H1 (cell line): ENCODE measurements at regions not wholly inside any gene's neighbourhood (a gene's known extent, or its start where the extent isn't known, plus 50 kb on each side); places are given as distances from the start of the nearest gene placed in this dataset.

Source experiments
- CTCF ChIA-PET: fragments of 300-600 bp; sonication (Branson Sonifier 250); formaldehyde crosslinking; loops from one replicate; lab custom pipeline; 2021; ENCODE audit not compliant: partially characterized antibody; lab: Charles Lee
- POLR2A ChIA-PET: fragments of 300-600 bp; sonication (Branson Sonifier 250); formaldehyde crosslinking; loops from one replicate; lab custom pipeline; 2021; ENCODE audit warnings: inconsistent platforms; ENCODE audit not compliant: partially characterized antibody; lab: Charles Lee
- DNase-seq, 2 experiments: peaks; one replicate each; pipeline versions ENCODE4 v3.0.0 to v3.0.0-alpha.2; 2010 to 2022; ENCODE audit warnings: low spot score in 2 of 2, low read depth in 1 of 2, mixed read lengths in 1 of 2
- FAIRE-seq: peaks from 2 replicates; lab custom pipeline; 2011; peaks lifted over from hg19 to GRCh38; lab: Jason Lieb, UNC
- H2AFZ ChIP-seq: 2 replicates; pipeline ENCODE4 v1.8.1; 2012; ENCODE audit warnings: low read length, inconsistent platforms
- H2AK5ac ChIP-seq: 2 replicates; pipeline ENCODE4 v1.6.1; 2013; ENCODE audit warnings: low read depth, low read length
- H2BK120ac ChIP-seq: replicated peaks from 2 replicates; pipeline ENCODE3; 2013; ENCODE audit warnings: low read depth, low read length, inconsistent platforms
- H2BK12ac ChIP-seq: 2 replicates; pipeline ENCODE4 v1.6.1; 2013; ENCODE audit warnings: low read depth, low read length
- H2BK15ac ChIP-seq: 2 replicates; pipeline ENCODE4 v1.6.1; 2013; ENCODE audit warnings: low read length
- H2BK20ac ChIP-seq: 2 replicates; pipeline ENCODE4 v1.6.1; 2013; ENCODE audit warnings: low read length
- H2BK5ac ChIP-seq: 2 replicates; pipeline ENCODE4 v1.6.1; 2013; ENCODE audit warnings: low read depth, low read length
- H3K14ac ChIP-seq: 2 replicates; pipeline ENCODE4 v1.6.1; 2013; ENCODE audit warnings: inconsistent platforms; ENCODE audit not compliant: insufficient read length
- H3K18ac ChIP-seq: 2 replicates; pipeline ENCODE4 v1.6.1; 2013; ENCODE audit warnings: low read length; ENCODE audit errors: extremely low read depth
- H3K23ac ChIP-seq: 2 replicates; pipeline ENCODE4 v1.6.1; 2013; ENCODE audit warnings: inconsistent platforms; ENCODE audit not compliant: insufficient read length
- H3K23me2 ChIP-seq: 2 replicates; pipeline ENCODE4 v1.6.1; 2013; ENCODE audit warnings: low read depth, low read length
- H3K27ac ChIP-seq: 2 replicates; pipeline ENCODE4 v1.6.1; 2011; ENCODE audit warnings: low read depth, low read length, inconsistent platforms
- H3K27me3 ChIP-seq, 4 experiments: replicated peaks in 1 of 4; 1 replicate in 1 of 4; 2 replicates in 3 of 4; pipeline versions ENCODE4 v1.6.1 to v1.8.1; 2011 to 2013; ENCODE audit warnings: low read length in 3 of 4, mild to moderate bottlenecking in 3 of 4, inconsistent platforms in 2 of 4, mixed read lengths in 2 of 4, moderate library complexity in 1 of 4; ENCODE audit not compliant: control insufficient read depth in 3 of 4, insufficient read depth in 3 of 4; ENCODE audit errors: extremely low read depth in 1 of 4
- H3K36me3 ChIP-seq, 4 experiments: 2 replicates each; pipeline versions ENCODE4 v1.6.1 to v1.8.1; 2011 to 2013; ENCODE audit warnings: mild to moderate bottlenecking in 4 of 4, low read length in 3 of 4, moderate library complexity in 2 of 4, control low read depth in 1 of 4, inconsistent platforms in 1 of 4; ENCODE audit not compliant: insufficient read depth in 4 of 4, control insufficient read depth in 2 of 4
- H3K4ac ChIP-seq: replicated peaks from 2 replicates; pipeline ENCODE3; 2013; ENCODE audit warnings: low read length, low read depth, mixed read lengths, inconsistent platforms; ENCODE audit not compliant: insufficient read length
- H3K4me1 ChIP-seq, 4 experiments: replicated peaks in 1 of 4; 1 replicate in 1 of 4; 2 replicates in 3 of 4; pipeline versions ENCODE4 v1.6.1 to v1.8.1; 2011 to 2013; ENCODE audit warnings: low read length in 3 of 4, inconsistent platforms in 2 of 4, mixed read lengths in 1 of 4; ENCODE audit not compliant: insufficient read depth in 4 of 4, control insufficient read depth in 3 of 4
- H3K4me2 ChIP-seq, 2 experiments: 2 replicates each; pipeline versions ENCODE4 v1.6.1 to v1.8.1; 2011 to 2013; ENCODE audit warnings: low read depth in 2 of 2, low read length in 2 of 2, control low read depth in 1 of 2, inconsistent platforms in 1 of 2, mild to moderate bottlenecking in 1 of 2; ENCODE audit not compliant: insufficient read depth in 1 of 2
- H3K4me3 ChIP-seq, 4 experiments: fragments of 200-600, 300-600 bp in 1 of 4; sonication (generic), shearing (Covaris generic), sonication (Bioruptor Twin) in 1 of 4; 2 replicates each; pipeline versions ENCODE4 v1.5.1 to v1.8.1; 2011 to 2016; ENCODE audit warnings: low read length in 4 of 4, low read depth in 3 of 4, control low read depth in 2 of 4, inconsistent platforms in 2 of 4, mild to moderate bottlenecking in 2 of 4, mixed read lengths in 1 of 4, moderate library complexity in 1 of 4; ENCODE audit not compliant: insufficient read depth in 2 of 4; ENCODE audit errors: extremely low read depth in 1 of 4
- H3K56ac ChIP-seq: replicated peaks from 2 replicates; pipeline ENCODE3; 2013; ENCODE audit warnings: low read depth, mild to moderate bottlenecking, mixed read lengths, low read length, inconsistent platforms; ENCODE audit not compliant: insufficient read length
- H3K79me1 ChIP-seq: 2 replicates; pipeline ENCODE4 v1.6.1; 2013; ENCODE audit warnings: low read depth, low read length, control low read depth
- H3K79me2 ChIP-seq, 2 experiments: 2 replicates each; pipeline versions ENCODE4 v1.6.1 to v1.8.1; 2012 to 2013; ENCODE audit warnings: low read length in 2 of 2, mild to moderate bottlenecking in 2 of 2, inconsistent platforms in 1 of 2; ENCODE audit not compliant: insufficient read depth in 2 of 2, control insufficient read depth in 1 of 2
- H3K9ac ChIP-seq, 4 experiments: replicated peaks in 1 of 4; 1 replicate in 1 of 4; 2 replicates in 3 of 4; pipeline versions ENCODE4 v1.6.1 to v1.8.1; 2011 to 2013; ENCODE audit warnings: low read depth in 3 of 4, low read length in 3 of 4, control low read depth in 2 of 4, mild to moderate bottlenecking in 2 of 4, moderate library complexity in 2 of 4, inconsistent platforms in 1 of 4; ENCODE audit errors: extremely low read depth in 1 of 4
- H3K9me3 ChIP-seq, 2 experiments: 2 replicates each; pipeline versions ENCODE4 v1.6.1 to v1.8.1; 2012 to 2013; ENCODE audit warnings: mild to moderate bottlenecking in 2 of 2, moderate library complexity in 2 of 2, control low read depth in 1 of 2, inconsistent platforms in 1 of 2, low read depth in 1 of 2, low read length in 1 of 2, mixed read lengths in 1 of 2; ENCODE audit not compliant: insufficient read depth in 2 of 2
- H4K20me1 ChIP-seq, 2 experiments: replicated peaks in 1 of 2; 2 replicates each; pipeline versions ENCODE3 to v1.8.1; 2011 to 2013; ENCODE audit warnings: inconsistent platforms in 2 of 2, low read length in 2 of 2, mild to moderate bottlenecking in 1 of 2; ENCODE audit not compliant: insufficient read depth in 2 of 2, control insufficient read depth in 1 of 2
- H4K5ac ChIP-seq: 2 replicates; pipeline ENCODE4 v1.6.1; 2013; ENCODE audit warnings: low read length, low read depth, mixed read lengths, inconsistent platforms; ENCODE audit not compliant: insufficient read length
- H4K8ac ChIP-seq: 2 replicates; pipeline ENCODE4 v1.8.0; 2013; ENCODE audit warnings: mild to moderate bottlenecking, moderate library complexity, low read length, inconsistent platforms; ENCODE audit not compliant: insufficient read depth; ENCODE audit errors: extremely low read depth
- H4K91ac ChIP-seq: replicated peaks from 2 replicates; pipeline ENCODE3; 2013; ENCODE audit warnings: low read length, mixed read lengths, inconsistent platforms; ENCODE audit not compliant: insufficient read length
- BCL11A ChIP-seq, 2 experiments: IDR thresholded peaks; one replicate each; pipeline ENCODE4 v1.6.1; 2011; ENCODE audit warnings: low read depth in 2 of 2, low read length in 2 of 2, mild to moderate bottlenecking in 2 of 2
- CEBPB ChIP-seq: IDR thresholded peaks from 2 replicates; pipeline ENCODE4 v1.6.1; 2012; ENCODE audit warnings: low read depth, low read length
- CHD2 ChIP-seq: IDR thresholded peaks from 2 replicates; pipeline ENCODE4 v1.6.1; 2012; ENCODE audit warnings: low read length, improper control_type of control experiment
- GABPA ChIP-seq: IDR thresholded peaks from 2 replicates; pipeline ENCODE4 v1.6.1; 2011; ENCODE audit warnings: mild to moderate bottlenecking, low read length, moderate library complexity, borderline replicate concordance; ENCODE audit not compliant: insufficient read depth
- JUN ChIP-seq: IDR thresholded peaks from 2 replicates; pipeline ENCODE4 v1.6.1; 2011; ENCODE audit warnings: low read depth, mild to moderate bottlenecking, improper control_type of control experiment, low read length
- KDM1A ChIP-seq: fragments of 200-600, 300-600 bp; sonication (generic); IDR thresholded peaks from 2 replicates; pipeline ENCODE4 v1.7.1; 2016; ENCODE audit warnings: mild to moderate bottlenecking, low read length, borderline replicate concordance
- KDM5A ChIP-seq: fragments of 200-600 bp; IDR thresholded peaks from 2 replicates; pipeline ENCODE4 v1.7.1; 2012; ENCODE audit warnings: mild to moderate bottlenecking, low read length, inconsistent platforms, mixed read lengths
- POLR2AphosphoS5 ChIP-seq: IDR thresholded peaks from 2 replicates; pipeline ENCODE4 v1.6.1; 2011; ENCODE audit warnings: low read depth, low read length
- RBBP5 ChIP-seq: IDR thresholded peaks from 2 replicates; pipeline ENCODE4 v1.7.1; 2012; ENCODE audit warnings: low read depth, mild to moderate bottlenecking, inconsistent platforms, low read length, moderate library complexity, borderline replicate concordance
- SIRT6 ChIP-seq: IDR thresholded peaks from one replicate; pipeline ENCODE4 v1.7.1; 2012; ENCODE audit warnings: low read length, inconsistent platforms
- SP4 ChIP-seq: IDR thresholded peaks from 2 replicates; pipeline ENCODE4 v1.6.1; 2012; ENCODE audit warnings: low read length, inconsistent platforms
- SRF ChIP-seq: IDR thresholded peaks from 2 replicates; pipeline ENCODE4 v1.6.1; 2011; ENCODE audit warnings: mild to moderate bottlenecking, low read depth, low read length, moderate library complexity
- TEAD4 ChIP-seq: IDR thresholded peaks from 2 replicates; pipeline ENCODE4 v1.6.1; 2012; ENCODE audit warnings: low read depth, low read length, inconsistent platforms, mixed read lengths
- USF2 ChIP-seq: IDR thresholded peaks from 2 replicates; pipeline ENCODE4 v1.6.1; 2011; ENCODE audit warnings: low read length, improper control_type of control experiment
- YY1 ChIP-seq: IDR thresholded peaks from 2 replicates; pipeline ENCODE4 v1.6.1; 2011; ENCODE audit warnings: low read depth, mild to moderate bottlenecking, low read length
- WGBS, 2 experiments: shearing (Covaris generic) in 1 of 2; methylation state at CpG; one replicate each; pipeline versions ENCODE4 v1.1.6 to v1.1.7; 2013 to 2015; ENCODE audit warnings: low lambda C conversion rate in 2 of 2, mixed read lengths in 2 of 2, inconsistent platforms in 1 of 2, low coverage in 1 of 2, missing lambda C conversion rate in 1 of 2; ENCODE audit not compliant: insufficient replicate concordance in 2 of 2, insufficient coverage in 1 of 2, insufficient read length in 1 of 2; ENCODE audit errors: extremely low coverage in 1 of 2, missing lambda C conversion rate in 1 of 2; 5-methylcytosine and 5-hydroxymethylcytosine counted together

- no peak overlapping the region for H4K5ac ChIP-seq
- H4K20me1 ChIP-seq: no peaks in the 10 kb centered on the region
- POLR2A ChIA-PET: interaction anchor here (0.6 to 1.0 kb wide), 2 partner anchors 525 to 527 kb away, joined by 3 to 4 read pairs; partner anchors contain the start of gene SOX2
- no peak overlapping the region for H2BK120ac ChIP-seq
- H3K27me3 ChIP-seq: no peaks in the 10 kb centered on the region
- H3K56ac ChIP-seq: no peak overlapping the region
- H3K4me3 ChIP-seq: no peak overlapping the region
- peaks cover 0 to 8% (median 3%) of the 10 kb centered on the region in 4 experiments; a peak in 3 of 7 replicates for H3K4me1 ChIP-seq
- H2BK12ac ChIP-seq: no peak overlapping the region
- H3K23me2 ChIP-seq: no peaks in the 10 kb centered on the region; the same call in 1 of the 2 replicates
- no peaks in the 10 kb centered on the region for H3K79me1 ChIP-seq
- no peak overlapping the region for H4K91ac ChIP-seq
- H4K8ac ChIP-seq: no peak overlapping the region
- no peaks in the 10 kb centered on the region for H3K9me3 ChIP-seq
- no peak overlapping the region for H2AK5ac ChIP-seq
- no peak overlapping the region for H2BK15ac ChIP-seq
- H3K23ac ChIP-seq: no peak overlapping the region
- no peaks in the 10 kb centered on the region for H3K36me3 ChIP-seq
- H2AFZ ChIP-seq: no peak overlapping the region
- H2BK5ac ChIP-seq: no peak overlapping the region
- 70% methylated on average over 8 of the region's 8 CpGs; no CpG with 5 or more reads in 1 of the 2 experiments for WGBS, 2 experiments
- CTCF ChIA-PET: interaction anchor here (1.0 to 2.0 kb wide), 8 partner anchors 9 to 537 kb away, joined by 3 to 6 read pairs (median 3); no protein-coding TSS in a partner anchor
- no peaks in the 10 kb centered on the region for H3K79me2 ChIP-seq
- no peak overlapping the region for H3K4ac ChIP-seq
- no peak overlapping the region for H2BK20ac ChIP-seq
- no peak overlapping the region for H3K14ac ChIP-seq
- H3K27ac ChIP-seq: no peak overlapping the region
- H3K18ac ChIP-seq: no peak overlapping the region
- no peak overlapping the region for H3K4me2 ChIP-seq
- no peak overlapping the region for H3K9ac ChIP-seq
- no peak for FAIRE-seq
- peak in 1 of 2 experiments; percentile 64 for DNase-seq
- TF ChIP-seq SRF (no peak), KDM1A (no peak), POLR2AphosphoS5 (no peak), SIRT6 (no peak), TEAD4 (0 out of 2 replicates have a peak, but pooled peaks have one; percentile 8), CEBPB (no peak), YY1 (no peak), JUN (peak; percentile 78; the same call in 1 of the 2 replicates), SP4 (no peak), USF2 (no peak), GABPA (no peak), BCL11A (IDR thresholded peaks at IDR 0.05; ENCODE audit: low read depth in 2 of 2, low read length in 2 of 2) (no peak), RBBP5 (no peak), KDM5A (no peak), CHD2 (no peak)
Observed at GRCh38 chr3:182238126-182238525, 526.4 kb downstream of the SOX2 start.
